GM23248 (cell line): ENCODE measurements at regions not wholly inside any gene's neighbourhood (a gene's known extent, or its start where the extent isn't known, plus 50 kb on each side); places are given as distances from the start of the nearest gene placed in this dataset.

Experiments used
- DNase-seq: peaks from one replicate; pipeline ENCODE4 v3.0.0-alpha.2; 2015
- H2AFZ ChIP-seq: fragments of 200-600 bp; sonication (generic); 2 replicates; pipeline ENCODE4 v1.6.1; 2016; ENCODE audit warnings: antibody characterized with exemption
- H3F3A ChIP-seq: fragments of 200-600 bp; sonication (generic); 2 replicates; pipeline ENCODE4 v1.6.1; 2016; ENCODE audit warnings: mild to moderate bottlenecking, antibody characterized with exemption, mixed run types; ENCODE audit not compliant: insufficient read depth
- H3K27ac ChIP-seq: fragments of 200-600 bp; sonication (generic); 2 replicates; pipeline ENCODE4 v1.5.1; 2016; ENCODE audit warnings: mild to moderate bottlenecking
- H3K27me3 ChIP-seq: fragments of 200-600 bp; sonication (generic); replicated peaks from 2 replicates; pipeline ENCODE4 v1.6.1; 2016; ENCODE audit warnings: mild to moderate bottlenecking; ENCODE audit not compliant: insufficient read depth
- H3K36me3 ChIP-seq: fragments of 200-600 bp; sonication (generic); 2 replicates; pipeline ENCODE4 v1.6.1; 2016; ENCODE audit warnings: low read depth, mild to moderate bottlenecking
- H3K4me1 ChIP-seq: fragments of 200-600 bp; sonication (generic); 2 replicates; pipeline ENCODE4 v1.6.1; 2016; ENCODE audit warnings: mild to moderate bottlenecking; ENCODE audit not compliant: insufficient read depth
- H3K4me2 ChIP-seq: fragments of 200-600 bp; sonication (generic); one replicate; pipeline ENCODE4 v1.6.1; 2016; ENCODE audit warnings: mild to moderate bottlenecking; ENCODE audit not compliant: unreplicated experiment
- H3K4me3 ChIP-seq: fragments of 200-600 bp; sonication (generic); 2 replicates; pipeline ENCODE4 v1.5.1; 2016; ENCODE audit warnings: mild to moderate bottlenecking
- H3K79me2 ChIP-seq: fragments of 200-600 bp; sonication (generic); 2 replicates; pipeline ENCODE4 v1.6.1; 2016; ENCODE audit warnings: mild to moderate bottlenecking; ENCODE audit not compliant: insufficient read depth
- H3K9ac ChIP-seq: fragments of 200-600 bp; sonication (generic); 2 replicates; pipeline ENCODE4 v1.6.1; 2016; ENCODE audit warnings: mild to moderate bottlenecking
- H3K9me2 ChIP-seq: fragments of 200-600 bp; sonication (generic); 2 replicates; pipeline ENCODE4 v1.6.1; 2016; ENCODE audit warnings: mixed run types, mild to moderate bottlenecking, moderate library complexity; ENCODE audit not compliant: insufficient read depth
- H3K9me3 ChIP-seq: fragments of 200-600 bp; sonication (generic); one replicate; pipeline ENCODE4 v1.6.1; 2017; ENCODE audit warnings: low read depth
- H4K20me1 ChIP-seq: fragments of 200-600 bp; sonication (generic); 2 replicates; pipeline ENCODE4 v1.6.0; 2016; ENCODE audit not compliant: insufficient read depth
- EZH2 ChIP-seq: fragments of 200-600 bp; sonication (generic); IDR thresholded peaks from 2 replicates; pipeline ENCODE4 v1.6.1; 2018; ENCODE audit warnings: antibody characterized with exemption, mild to moderate bottlenecking; ENCODE audit not compliant: insufficient read depth, poor library complexity, severe bottlenecking
- EZH2phosphoT487 ChIP-seq: fragments of 200-600 bp; sonication (generic); IDR thresholded peaks from 2 replicates; pipeline ENCODE4 v1.6.1; 2018; ENCODE audit warnings: antibody characterized with exemption, moderate library complexity, mild to moderate bottlenecking, low read depth; ENCODE audit not compliant: insufficient read depth
- WGBS, 2 experiments: methylation state at CpG; one replicate each; pipeline ENCODE4 v1.1.6; 2015 to 2017; ENCODE audit warnings: low lambda C conversion rate in 2 of 2, low coverage in 1 of 2; ENCODE audit errors: missing lambda C conversion rate in 2 of 2; 5-methylcytosine and 5-hydroxymethylcytosine counted together
- in situ Hi-C: fragments of 300-500 bp; cut with MboI; formaldehyde crosslinking; loops from 2 replicates; pipeline ENCODE4 v1.15.0; 2020

- in situ Hi-C loops: no loop called here
- no peak overlapping the region for H3K4me3 ChIP-seq
- no peak overlapping the region for H2AFZ ChIP-seq
- 47 to 61% methylated on average over 2 of the region's 2 CpGs for WGBS, 2 experiments
- H3K9ac ChIP-seq: no peak overlapping the region
- H3K79me2 ChIP-seq: no peaks in the 10 kb centered on the region
- H3K4me2 ChIP-seq: no peak overlapping the region
- no peaks in the 10 kb centered on the region for H3K36me3 ChIP-seq
- no peaks in the 10 kb centered on the region for H3F3A ChIP-seq
- DNase-seq: no peak
- H4K20me1 ChIP-seq: no peaks in the 10 kb centered on the region
- no peaks in the 10 kb centered on the region for H3K9me2 ChIP-seq
- H3K27ac ChIP-seq: no peak overlapping the region
- H3K4me1 ChIP-seq: no peaks in the 10 kb centered on the region
- H3K27me3 ChIP-seq: peaks cover 16% of the 10 kb centered on the region
- TF ChIP-seq EZH2phosphoT487 (no peak), EZH2 (no peak)
- no peaks in the 10 kb centered on the region for H3K9me3 ChIP-seq
These were observed 67.1 kb downstream of the PMAIP1 start for GRCh38 chr18:59966913-59967312.

GRCh38 chr18:59963229-59963628 lies 63.4 kb downstream of the PMAIP1 start:
- Histone ChIP-seq H3K9me3 (no peaks in the 10 kb centered on the region), H3F3A (no peaks in the 10 kb centered on the region), H3K4me2 (no peak overlapping the region), H3K36me3 (no peaks in the 10 kb centered on the region), H3K9me2 (no peaks in the 10 kb centered on the region), H4K20me1 (no peaks in the 10 kb centered on the region), H2AFZ (no peak overlapping the region), H3K27ac (no peak overlapping the region), H3K9ac (no peak overlapping the region), H3K79me2 (no peaks in the 10 kb centered on the region), H3K4me1 (peaks cover 4% of the 10 kb centered on the region; the same call in 1 of the 2 replicates), H3K4me3 (no peak overlapping the region), H3K27me3 (peaks cover 7% of the 10 kb centered on the region; the same call in 1 of the 2 replicates)
- no peak for DNase-seq
- 58 to 65% methylated on average over 5 of the region's 5 CpGs for WGBS, 2 experiments
- no peak for TF ChIP-seq EZH2
- in situ Hi-C loops: no loop called here

GRCh38 chr18:59961070-59961469 lies 61.3 kb downstream of the PMAIP1 start:
- Histone ChIP-seq H3K27me3 (peaks cover 6% of the 10 kb centered on the region; the same call in 1 of the 2 replicates), H3K36me3 (no peaks in the 10 kb centered on the region), H3K9me2 (no peaks in the 10 kb centered on the region), H3K4me3 (no peak overlapping the region), H3K27ac (no peak overlapping the region), H4K20me1 (no peaks in the 10 kb centered on the region), H3F3A (no peaks in the 10 kb centered on the region), H3K79me2 (no peaks in the 10 kb centered on the region), H3K4me2 (no peak overlapping the region), H3K9me3 (no peaks in the 10 kb centered on the region), H3K4me1 (peaks cover 7% of the 10 kb centered on the region; the same call in 1 of the 2 replicates), H2AFZ (no peak overlapping the region), H3K9ac (no peak overlapping the region)
- TF ChIP-seq EZH2: no peak
- TF ChIP-seq EZH2phosphoT487: no peak
- WGBS, 2 experiments: 93 to 98% methylated on average over 4 of the region's 4 CpGs
- in situ Hi-C loops: no loop called here
- no peak for DNase-seq

- H4K20me1 ChIP-seq: no peaks in the 10 kb centered on the region
- H3K9me3 ChIP-seq: no peaks in the 10 kb centered on the region
- H2AFZ ChIP-seq: no peak overlapping the region
- no peaks in the 10 kb centered on the region for H3K36me3 ChIP-seq
- H3K27me3 ChIP-seq: no peaks in the 10 kb centered on the region; the same call in 1 of the 2 replicates
- no peak overlapping the region for H3K4me3 ChIP-seq
- H3K9me2 ChIP-seq: no peaks in the 10 kb centered on the region
- H3K79me2 ChIP-seq: no peaks in the 10 kb centered on the region
- WGBS, 2 experiments: 84 to 93% methylated on average over 2 of the region's 2 CpGs
- H3K9ac ChIP-seq: no peak overlapping the region
- no peaks in the 10 kb centered on the region for H3F3A ChIP-seq
- TF ChIP-seq EZH2phosphoT487: no peak
- TF ChIP-seq EZH2: no peak
- no peak overlapping the region for H3K4me2 ChIP-seq
- peaks cover 9% of the 10 kb centered on the region; the same call in 1 of the 2 replicates for H3K4me1 ChIP-seq
- DNase-seq: no peak
- in situ Hi-C loops: no loop called here
- H3K27ac ChIP-seq: no peak overlapping the region
These were observed 60.5 kb downstream of the PMAIP1 start for GRCh38 chr18:59960272-59960671.

GRCh38 chr18:59959606-59960005 lies 59.8 kb downstream of the PMAIP1 start:
- Histone ChIP-seq H3K27ac (no peak overlapping the region), H3K4me1 (peaks cover 16% of the 10 kb centered on the region), H3K4me3 (no peak overlapping the region), H3F3A (peaks cover 4% of the 10 kb centered on the region), H3K4me2 (no peak overlapping the region), H2AFZ (no peak overlapping the region), H3K9ac (no peak overlapping the region), H3K79me2 (no peaks in the 10 kb centered on the region), H3K27me3 (no peaks in the 10 kb centered on the region), H3K9me3 (no peaks in the 10 kb centered on the region), H4K20me1 (no peaks in the 10 kb centered on the region), H3K9me2 (no peaks in the 10 kb centered on the region), H3K36me3 (no peaks in the 10 kb centered on the region)
- TF ChIP-seq EZH2phosphoT487 (no peak), EZH2 (no peak)
- WGBS, 2 experiments: 72 to 76% methylated on average over 2 of the region's 2 CpGs
- no peak for DNase-seq
- in situ Hi-C loops: no loop called here
